Activated naive CD4-positive, alpha-beta T cell treated with anti-CD3 and anti-CD28 coated beads for 36 hours (primary cell): ENCODE measurements at regions not wholly inside any gene's neighbourhood (a gene's known extent, or its start where the extent isn't known, plus 50 kb on each side); places are given as distances from the start of the nearest gene placed in this dataset.
"Not testable (repeated sequence)": the region's sequence is repeated elsewhere in the genome, so short reads cannot be mapped to it uniquely, and the experiment has no call there.

ENCODE experiments used
- CTCF ChIA-PET: fragments of 350-600 bp; sonication (Branson Sonifier 250); formaldehyde crosslinking; loops from one replicate; lab custom pipeline; 2021; ENCODE audit warnings: antibody characterized with exemption; lab: Charles Lee
- DNase-seq: peaks from one replicate; pipeline ENCODE4 v3.0.0-alpha.2; 2020
- H3K27ac Mint-ChIP-seq: one replicate; pipeline ENCODE4 v1.8.0; 2021; ENCODE audit warnings: mild to moderate bottlenecking, mixed read lengths
- H3K27me3 Mint-ChIP-seq: one replicate; pipeline ENCODE4 v1.8.0; 2021; ENCODE audit warnings: low read depth, mixed read lengths
- H3K36me3 Mint-ChIP-seq: one replicate; pipeline ENCODE4 v1.8.0; 2021; ENCODE audit warnings: low read depth, mixed read lengths
- H3K4me1 Mint-ChIP-seq: one replicate; pipeline ENCODE4 v1.8.0; 2021; ENCODE audit warnings: low read depth, mixed read lengths
- H3K4me3 Mint-ChIP-seq: one replicate; pipeline ENCODE4 v1.8.0; 2021; ENCODE audit warnings: mild to moderate bottlenecking, moderate library complexity, mixed read lengths
- H3K9me3 Mint-ChIP-seq: one replicate; pipeline ENCODE4 v1.8.0; 2021; ENCODE audit warnings: mixed read lengths
- intact Hi-C: fragments of 100-400 bp; cut with micrococcal nuclease; formaldehyde crosslinking; loops from one replicate; pipeline ENCODE4 v1.15.1; 2023

DNA sequence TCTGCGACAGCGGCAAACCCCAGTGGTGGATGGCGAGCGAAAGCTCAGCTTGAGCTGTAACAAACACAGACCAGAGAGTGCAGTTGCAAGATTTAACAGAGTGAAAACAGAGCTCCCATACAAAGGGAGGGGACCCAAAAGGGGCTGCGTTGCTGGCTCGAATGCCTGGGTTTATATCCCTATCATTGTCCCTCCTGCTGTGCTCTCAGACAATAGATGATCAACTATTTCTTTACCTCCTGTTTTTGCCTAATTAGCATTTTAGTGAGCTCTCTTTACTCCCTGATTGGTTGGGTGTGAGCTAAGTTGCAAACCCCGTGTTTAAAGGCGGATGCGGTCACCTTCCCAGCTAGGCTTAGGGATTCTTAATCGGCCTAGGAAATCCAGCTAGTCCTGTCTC lies 1304.4 kb downstream of the ROBO2 start:
- CTCF ChIA-PET, H3K9me3 Mint-ChIP-seq, DNase-seq, intact Hi-C loops, H3K4me1 Mint-ChIP-seq, H3K27me3 Mint-ChIP-seq, H3K36me3 Mint-ChIP-seq, H3K27ac Mint-ChIP-seq, H3K4me3 Mint-ChIP-seq: not testable (repeated sequence)

DNA sequence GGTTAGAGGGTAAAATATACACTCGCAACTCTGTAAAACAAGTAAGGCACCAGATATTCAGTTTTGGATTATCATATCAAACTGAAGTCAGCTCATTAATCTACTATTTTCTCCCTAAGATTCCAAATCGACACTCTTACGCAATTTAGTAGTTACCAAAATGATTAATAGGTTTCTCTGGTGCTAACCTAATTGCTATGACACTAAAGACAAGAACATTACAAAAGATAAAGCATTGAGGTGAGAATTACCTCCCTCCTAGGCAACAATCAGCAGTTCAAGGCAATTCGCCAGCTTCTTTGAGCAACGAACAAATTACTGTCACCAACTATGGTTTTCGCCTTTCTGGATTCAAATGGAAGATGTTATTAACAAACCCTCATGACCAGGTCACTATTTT lies 1305.0 kb downstream of the ROBO2 start:
- intact Hi-C loops: no loop called here
- CTCF ChIA-PET: no interaction called here
- Mint-ChIP-seq H3K36me3 (no peaks in the 10 kb centered on the region), H3K4me1 (no peaks in the 10 kb centered on the region), H3K27me3 (no peaks in the 10 kb centered on the region), H3K27ac (no peak overlapping the region), H3K9me3 (peaks cover 8% of the 10 kb centered on the region), H3K4me3 (no peak overlapping the region)
- no peak for DNase-seq

DNA sequence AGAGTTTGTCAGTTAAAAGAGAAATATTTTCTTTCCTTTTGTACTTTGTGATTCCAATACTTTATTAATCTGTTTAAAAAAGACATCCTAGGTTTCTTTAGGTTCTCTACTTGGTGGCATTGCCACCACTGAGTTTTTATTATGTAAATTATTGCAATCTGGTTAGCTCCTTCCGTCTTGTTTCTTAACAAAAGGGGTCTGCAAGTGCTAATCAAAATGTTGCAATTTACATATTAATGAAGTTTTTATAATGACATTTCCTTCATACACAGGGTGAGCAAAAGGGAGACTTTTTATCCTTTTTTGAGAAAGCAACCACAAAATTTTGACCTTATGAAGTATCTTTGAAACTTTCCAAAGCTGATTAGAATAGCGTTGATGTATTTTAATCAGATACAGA lies 1307.3 kb downstream of the ROBO2 start:
- H3K36me3 Mint-ChIP-seq: no peaks in the 10 kb centered on the region
- H3K27me3 Mint-ChIP-seq: no peaks in the 10 kb centered on the region
- peaks cover 10% of the 10 kb centered on the region for H3K9me3 Mint-ChIP-seq
- no peak overlapping the region for H3K4me3 Mint-ChIP-seq
- H3K27ac Mint-ChIP-seq: no peak overlapping the region
- H3K4me1 Mint-ChIP-seq: no peaks in the 10 kb centered on the region
- CTCF ChIA-PET: no interaction called here
- no peak for DNase-seq
- intact Hi-C loops: no loop called here

- H3K4me1 Mint-ChIP-seq: no peaks in the 10 kb centered on the region
- no peak for DNase-seq
- no peaks in the 10 kb centered on the region for H3K27me3 Mint-ChIP-seq
- CTCF ChIA-PET: no interaction called here
- intact Hi-C loops: no loop called here
- H3K36me3 Mint-ChIP-seq: no peaks in the 10 kb centered on the region
- peaks cover 12% of the 10 kb centered on the region for H3K9me3 Mint-ChIP-seq
- no peak overlapping the region for H3K4me3 Mint-ChIP-seq
- H3K27ac Mint-ChIP-seq: no peak overlapping the region
Observed at GRCh38 chr3:78348664-78349063, 1308.8 kb downstream of the ROBO2 start.

DNA sequence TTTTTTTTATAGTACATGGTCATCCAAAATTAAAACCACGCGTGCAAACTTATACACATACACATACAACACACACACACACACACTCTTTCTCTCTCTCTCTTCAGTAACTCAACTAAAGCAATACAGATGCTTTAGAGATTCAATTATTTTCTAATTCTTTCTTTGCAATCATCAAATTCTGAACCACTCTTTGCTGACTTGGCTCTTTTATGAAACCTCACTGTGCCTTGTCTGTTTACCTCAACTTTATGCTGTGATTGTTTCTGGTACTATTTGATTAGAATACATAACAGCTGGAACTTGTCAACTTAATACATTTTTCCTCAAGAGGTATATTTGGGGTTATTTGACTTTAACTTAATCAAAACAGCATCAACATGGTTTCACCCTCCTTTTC lies 1309.7 kb downstream of the ROBO2 start:
- peaks cover 9% of the 10 kb centered on the region for H3K9me3 Mint-ChIP-seq
- H3K27ac Mint-ChIP-seq: no peak overlapping the region

GRCh38 chr3:78351334-78351733 lies 1311.4 kb downstream of the ROBO2 start:
- no peaks in the 10 kb centered on the region for H3K36me3 Mint-ChIP-seq
- peaks cover 9% of the 10 kb centered on the region for H3K9me3 Mint-ChIP-seq
- CTCF ChIA-PET: no interaction called here
- no peaks in the 10 kb centered on the region for H3K27me3 Mint-ChIP-seq
- H3K4me3 Mint-ChIP-seq: no peak overlapping the region
- H3K27ac Mint-ChIP-seq: no peak overlapping the region
- no peaks in the 10 kb centered on the region for H3K4me1 Mint-ChIP-seq
- no peak for DNase-seq
- intact Hi-C loops: no loop called here

More for the DNA sequence above, 1309.7 kb downstream of the ROBO2 start:
- CTCF ChIA-PET: no interaction called here
- Mint-ChIP-seq H3K4me3 (no peak overlapping the region), H3K27me3 (no peaks in the 10 kb centered on the region), H3K36me3 (no peaks in the 10 kb centered on the region), H3K4me1 (no peaks in the 10 kb centered on the region)
- DNase-seq: no peak
- intact Hi-C loops: no loop called here

- DNase-seq: no peak
- Mint-ChIP-seq H3K27ac (no peak overlapping the region), H3K9me3 (peaks cover 8% of the 10 kb centered on the region), H3K36me3 (no peaks in the 10 kb centered on the region), H3K4me1 (no peaks in the 10 kb centered on the region), H3K4me3 (no peak overlapping the region), H3K27me3 (no peaks in the 10 kb centered on the region)
- CTCF ChIA-PET: no interaction called here
- intact Hi-C loops: no loop called here
Observed at GRCh38 chr3:78353231-78353630, 1313.3 kb downstream of the ROBO2 start.

GRCh38 chr3:78360849-78361248 lies 1321.0 kb downstream of the ROBO2 start:
- Mint-ChIP-seq H3K4me3 (no peak overlapping the region), H3K36me3 (no peaks in the 10 kb centered on the region), H3K4me1 (no peaks in the 10 kb centered on the region), H3K27me3 (no peaks in the 10 kb centered on the region), H3K9me3 (peaks cover 5% of the 10 kb centered on the region), H3K27ac (no peak overlapping the region)
- CTCF ChIA-PET: no interaction called here
- intact Hi-C loops: no loop called here
- DNase-seq: no peak

- peaks cover 9% of the 10 kb centered on the region for H3K9me3 Mint-ChIP-seq
- no peaks in the 10 kb centered on the region for H3K4me1 Mint-ChIP-seq
- no peak overlapping the region for H3K4me3 Mint-ChIP-seq
- no peaks in the 10 kb centered on the region for H3K36me3 Mint-ChIP-seq
- intact Hi-C loops: no loop called here
- DNase-seq: no peak
- CTCF ChIA-PET: no interaction called here
- no peaks in the 10 kb centered on the region for H3K27me3 Mint-ChIP-seq
- no peak overlapping the region for H3K27ac Mint-ChIP-seq
Observed at GRCh38 chr3:78368636-78369345, 1328.9 kb downstream of the ROBO2 start.

DNA sequence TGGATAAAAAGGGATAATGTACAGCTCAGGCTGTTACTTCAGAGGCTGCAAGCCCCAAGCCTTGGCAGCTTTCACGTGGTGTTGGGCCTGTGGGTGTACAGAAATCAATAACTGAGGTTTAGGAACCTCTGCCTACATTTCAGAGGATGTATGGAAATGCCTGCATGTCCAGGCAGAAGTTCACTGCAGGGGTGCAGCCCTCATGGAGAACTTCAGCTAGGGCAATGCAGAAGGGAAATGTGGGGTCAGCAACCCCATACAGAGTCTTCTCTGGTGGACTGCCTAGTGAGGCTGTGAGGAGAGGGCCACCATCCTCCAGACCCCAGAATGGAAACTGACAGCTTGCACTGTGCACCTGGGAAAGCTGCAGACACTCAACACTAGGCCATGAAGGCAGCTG lies 1350.3 kb downstream of the ROBO2 start:
- intact Hi-C loops: no loop called here
- Mint-ChIP-seq H3K36me3 (no peaks in the 10 kb centered on the region), H3K27ac (no peak overlapping the region), H3K4me3 (no peak overlapping the region), H3K4me1 (no peaks in the 10 kb centered on the region), H3K27me3 (no peaks in the 10 kb centered on the region), H3K9me3 (peaks cover 15% of the 10 kb centered on the region)
- DNase-seq: no peak
- CTCF ChIA-PET: no interaction called here

DNA sequence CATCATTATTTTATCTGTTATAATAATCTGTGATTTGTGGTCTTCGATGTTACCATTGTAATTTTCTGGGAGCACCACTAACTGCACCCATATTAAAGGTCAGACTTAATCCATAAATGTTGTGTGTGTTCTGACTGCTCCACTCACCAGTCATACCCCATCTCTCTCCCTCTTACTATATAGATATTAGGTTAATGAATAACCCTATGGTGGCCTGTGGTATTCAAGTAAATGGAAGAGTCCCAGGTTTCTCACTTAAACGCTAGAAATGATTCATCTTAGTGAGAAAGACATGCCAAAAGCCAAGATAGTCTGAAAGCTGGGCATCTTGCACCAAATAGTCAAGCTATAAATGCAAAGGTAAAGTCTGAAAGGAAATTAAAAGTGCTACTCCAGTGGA lies 1358.5 kb downstream of the ROBO2 start:
- Mint-ChIP-seq H3K27ac (no peak overlapping the region), H3K9me3 (peaks cover 10% of the 10 kb centered on the region), H3K4me3 (no peak overlapping the region), H3K36me3 (no peaks in the 10 kb centered on the region), H3K27me3 (no peaks in the 10 kb centered on the region), H3K4me1 (no peaks in the 10 kb centered on the region)
- DNase-seq: no peak
- CTCF ChIA-PET: no interaction called here
- intact Hi-C loops: no loop called here

- no peak overlapping the region for H3K27ac Mint-ChIP-seq
- no peaks in the 10 kb centered on the region for H3K4me1 Mint-ChIP-seq
- H3K36me3 Mint-ChIP-seq: no peaks in the 10 kb centered on the region
- CTCF ChIA-PET: no interaction called here
- no peak for DNase-seq
- H3K9me3 Mint-ChIP-seq: peaks cover 2% of the 10 kb centered on the region
- intact Hi-C loops: no loop called here
- no peak overlapping the region for H3K4me3 Mint-ChIP-seq
- H3K27me3 Mint-ChIP-seq: no peaks in the 10 kb centered on the region
Observed at GRCh38 chr3:78402720-78403119, 1362.8 kb downstream of the ROBO2 start.

GRCh38 chr3:78405745-78406144 lies 1362.1 kb downstream of the ROBO1 start:
- no peak for DNase-seq
- Mint-ChIP-seq H3K9me3 (no peaks in the 10 kb centered on the region), H3K4me1 (no peaks in the 10 kb centered on the region), H3K4me3 (no peak overlapping the region), H3K27ac (no peak overlapping the region), H3K27me3 (no peaks in the 10 kb centered on the region), H3K36me3 (no peaks in the 10 kb centered on the region)
- intact Hi-C loops: no loop called here
- CTCF ChIA-PET: no interaction called here
